ELR (cell line): ENCODE measurements at regions not wholly inside any gene's neighbourhood (a gene's known extent, or its start where the extent isn't known, plus 50 kb on each side); places are given as distances from the start of the nearest gene placed in this dataset.

Experiments
- DNase-seq: peaks from one replicate; pipeline ENCODE4 v3.0.0-alpha.2; 2015; ENCODE audit warnings: low read depth

GRCh38 chrX:42096265-42096920, 173.0 kb upstream of the CASK start:
- DNase-seq = peak; percentile 79

- DNase-seq = no peak
These were observed 170.9 kb upstream of the CASK start for GRCh38 chrX:42094218-42094617.

- DNase-seq = peak; percentile 28
These were observed 170.4 kb upstream of the CASK start for GRCh38 chrX:42093756-42094155.

- DNase-seq = no peak
These were observed 167.0 kb upstream of the CASK start for GRCh38 chrX:42090395-42090794.

GRCh38 chrX:42089031-42089430, 165.7 kb upstream of the CASK start:
- DNase-seq = no peak

GRCh38 chrX:42087960-42088359, 164.6 kb upstream of the CASK start:
- no peak for DNase-seq

GRCh38 chrX:42085836-42086235, 162.5 kb upstream of the CASK start:
- no peak for DNase-seq

- no peak for DNase-seq
These were observed 156.6 kb upstream of the CASK start for GRCh38 chrX:42079968-42080367.

GRCh38 chrX:42077675-42078074, 154.3 kb upstream of the CASK start:
- no peak for DNase-seq

- no peak for DNase-seq
These were observed 151.7 kb upstream of the CASK start for GRCh38 chrX:42075032-42075431.

GRCh38 chrX:42073448-42073847, 150.1 kb upstream of the CASK start:
- no peak for DNase-seq

- DNase-seq = no peak
These were observed 147.5 kb upstream of the CASK start for GRCh38 chrX:42070866-42071265.

- DNase-seq = no peak
These were observed 130.9 kb upstream of the CASK start for GRCh38 chrX:42054256-42054655.

GRCh38 chrX:42050345-42050744, 127.0 kb upstream of the CASK start:
- DNase-seq = no peak

GRCh38 chrX:42047886-42048285, 124.5 kb upstream of the CASK start:
- no peak for DNase-seq

GRCh38 chrX:42028109-42028508, 104.8 kb upstream of the CASK start:
- DNase-seq = no peak

GRCh38 chrX:42027367-42028000, 104.1 kb upstream of the CASK start:
- no peak for DNase-seq

- no peak for DNase-seq
These were observed 102.5 kb upstream of the CASK start for GRCh38 chrX:42025861-42026260.

GRCh38 chrX:42023122-42023521, 99.8 kb upstream of the CASK start:
- no peak for DNase-seq

- no peak for DNase-seq
These were observed 98.8 kb upstream of the CASK start for GRCh38 chrX:42022158-42022557.

GRCh38 chrX:42021058-42021457, 97.7 kb upstream of the CASK start:
- no peak for DNase-seq

GRCh38 chrX:42020225-42020624, 96.9 kb upstream of the CASK start:
- DNase-seq = no peak

- no peak for DNase-seq
These were observed 94.6 kb upstream of the CASK start for GRCh38 chrX:42017971-42018370.

GRCh38 chrX:42000836-42001235, 77.5 kb upstream of the CASK start:
- DNase-seq = no peak
